HEK293 (cell line): ENCODE measurements at regions not wholly inside any gene's neighbourhood (a gene's known extent, or its start where the extent isn't known, plus 50 kb on each side); places are given as distances from the start of the nearest gene placed in this dataset.

Source experiments
- CTCF ChIA-PET: fragments of 350-600 bp; formaldehyde crosslinking; extraction: SDS; loops from one replicate; lab custom pipeline; 2021; ENCODE audit warnings: antibody characterized with exemption; lab: Yijun Ruan, JAX
- POLR2A ChIA-PET: fragments of 300-600 bp; formaldehyde crosslinking; extraction: SDS; loops from one replicate; lab custom pipeline; 2020; ENCODE audit warnings: antibody characterized with exemption, inconsistent platforms; lab: Yijun Ruan, JAX
- H3K27ac ChIP-seq: fragments of 200-500 bp; sonication (Bioruptor generic); 2 replicates; pipeline ENCODE4 v1.5.1; 2014; ENCODE audit warnings: low read depth, low read length, control low read depth, inconsistent platforms; ENCODE audit errors: extremely low read depth
- H3K36me3 ChIP-seq, 2 experiments: fragments of 200-500 bp in 1 of 2; sonication (Bioruptor generic) in 1 of 2; 1 replicate in 1 of 2; 2 replicates in 1 of 2; pipeline ENCODE4 v1.5.1; 2014 to 2017; ENCODE audit warnings: inconsistent platforms in 2 of 2, low read length in 2 of 2; ENCODE audit not compliant: control insufficient read depth in 2 of 2, insufficient read depth in 1 of 2
- H3K4me1 ChIP-seq: fragments of 200-500 bp; sonication (Bioruptor generic); 2 replicates; pipeline ENCODE4 v1.5.1; 2014; ENCODE audit warnings: mild to moderate bottlenecking, low read length, inconsistent platforms; ENCODE audit not compliant: control insufficient read depth, insufficient read depth
- H3K4me3 ChIP-seq: 2 replicates; pipeline ENCODE4 v1.5.1; 2011; ENCODE audit warnings: low read depth, mild to moderate bottlenecking, control low read depth, low read length, moderate library complexity
- H3K9me3 ChIP-seq: fragments of 200-500 bp; sonication (Bioruptor generic); 2 replicates; pipeline ENCODE4 v1.5.1; 2014; ENCODE audit warnings: low read depth, low read length, inconsistent platforms; ENCODE audit not compliant: control insufficient read depth, insufficient read depth
- GFI1B ChIP-seq: fragments of 450-650 bp; formaldehyde crosslinking; IDR thresholded peaks from 2 replicates; pipeline ENCODE4 v1.5.1; 2016; ENCODE audit warnings: missing biosample characterization, missing genetic modification characterization
- GLIS1 ChIP-seq: fragments of 450-650 bp; formaldehyde crosslinking; IDR thresholded peaks from 2 replicates; pipeline ENCODE4 v1.5.1; 2016; ENCODE audit warnings: missing biosample characterization, missing genetic modification characterization
- KLF1 ChIP-seq: fragments of 450-650 bp; formaldehyde crosslinking; IDR thresholded peaks from 2 replicates; pipeline ENCODE4 v1.5.1; 2016; ENCODE audit warnings: missing biosample characterization, missing genetic modification characterization
- KLF16 ChIP-seq: fragments of 450-650 bp; formaldehyde crosslinking; IDR thresholded peaks from 2 replicates; pipeline ENCODE4 v1.5.1; 2017; ENCODE audit warnings: missing biosample characterization, missing genetic modification characterization
- PRDM1 ChIP-seq: fragments of 450-650 bp; formaldehyde crosslinking; IDR thresholded peaks from 2 replicates; pipeline ENCODE4; 2016; ENCODE audit warnings: missing biosample characterization, missing genetic modification characterization
- PRDM4 ChIP-seq: fragments of 450-650 bp; formaldehyde crosslinking; IDR thresholded peaks from 2 replicates; pipeline ENCODE4 v1.5.1; 2017; ENCODE audit warnings: missing biosample characterization, missing genetic modification characterization
- SALL2 ChIP-seq: fragments of 450-650 bp; formaldehyde crosslinking; IDR thresholded peaks from 2 replicates; pipeline ENCODE4 v1.5.0; 2017; ENCODE audit warnings: missing biosample characterization, mild to moderate bottlenecking, missing genetic modification characterization, borderline replicate concordance
- SETDB1 ChIP-seq: IDR thresholded peaks from one replicate; pipeline ENCODE4 v1.6.1; 2017; ENCODE audit warnings: mild to moderate bottlenecking, low read length, moderate library complexity, mixed read lengths; ENCODE audit not compliant: insufficient read length
- ZBTB20 ChIP-seq: fragments of 450-650 bp; formaldehyde crosslinking; IDR thresholded peaks from 2 replicates; pipeline ENCODE4 v1.5.1; 2016; ENCODE audit warnings: missing biosample characterization, missing genetic modification characterization
- ZNF133 ChIP-seq: fragments of 450-650 bp; formaldehyde crosslinking; IDR thresholded peaks from 2 replicates; pipeline ENCODE4 v1.5.1; 2016; ENCODE audit warnings: missing biosample characterization, missing genetic modification characterization
- ZNF157 ChIP-seq: fragments of 450-650 bp; formaldehyde crosslinking; IDR thresholded peaks from 2 replicates; pipeline ENCODE4 v1.5.1; 2016; ENCODE audit warnings: missing biosample characterization, missing genetic modification characterization
- ZNF280D ChIP-seq: fragments of 450-650 bp; formaldehyde crosslinking; IDR thresholded peaks from 2 replicates; pipeline ENCODE4 v1.5.1; 2016; ENCODE audit warnings: missing biosample characterization, missing genetic modification characterization
- ZNF37A ChIP-seq: fragments of 450-650 bp; IDR thresholded peaks from 2 replicates; pipeline ENCODE4 v1.5.1; 2018; ENCODE audit warnings: missing biosample characterization, missing genetic modification characterization
- ZNF530 ChIP-seq: fragments of 450-650 bp; formaldehyde crosslinking; IDR thresholded peaks from 2 replicates; pipeline ENCODE4 v1.5.1; 2016; ENCODE audit warnings: low read depth, missing biosample characterization, missing genetic modification characterization
- ZNF571 ChIP-seq: fragments of 450-650 bp; formaldehyde crosslinking; IDR thresholded peaks from 2 replicates; pipeline ENCODE4 v1.5.0; 2017; ENCODE audit warnings: missing biosample characterization, missing genetic modification characterization
- ZNF580 ChIP-seq: fragments of 450-650 bp; formaldehyde crosslinking; IDR thresholded peaks from 2 replicates; pipeline ENCODE4 v1.5.1; 2016; ENCODE audit warnings: missing biosample characterization, missing genetic modification characterization
- ZNF621 ChIP-seq: fragments of 450-650 bp; formaldehyde crosslinking; IDR thresholded peaks from 2 replicates; pipeline ENCODE4 v1.5.1; 2017; ENCODE audit warnings: missing biosample characterization, missing genetic modification characterization
- ZNF645 ChIP-seq: fragments of 450-650 bp; formaldehyde crosslinking; IDR thresholded peaks from 2 replicates; pipeline ENCODE4; 2016; ENCODE audit warnings: missing biosample characterization, missing genetic modification characterization
- ZNF664 ChIP-seq: fragments of 450-650 bp; formaldehyde crosslinking; IDR thresholded peaks from 2 replicates; pipeline ENCODE4 v1.5.1; 2016; ENCODE audit warnings: missing biosample characterization, missing genetic modification characterization
- ZNF747 ChIP-seq: fragments of 450-650 bp; formaldehyde crosslinking; IDR thresholded peaks from 2 replicates; pipeline ENCODE4 v1.5.1; 2016; ENCODE audit warnings: missing biosample characterization, missing genetic modification characterization
- ZNF791 ChIP-seq: fragments of 450-650 bp; formaldehyde crosslinking; IDR thresholded peaks from 2 replicates; pipeline ENCODE4 v1.5.1; 2016; ENCODE audit warnings: missing biosample characterization, missing genetic modification characterization
- ZNF792 ChIP-seq: fragments of 450-650 bp; formaldehyde crosslinking; IDR thresholded peaks from 2 replicates; pipeline ENCODE4 v1.5.1; 2016; ENCODE audit warnings: missing biosample characterization, missing genetic modification characterization

- Histone ChIP-seq H3K36me3 (no peaks in the 10 kb centered on the region), H3K9me3 (no peaks in the 10 kb centered on the region)
- POLR2A ChIA-PET, result no interaction called here
- TF ChIP-seq ZNF133 (tag by site-specific recombination) (no peak), ZNF792 (tag by site-specific recombination) (no peak), GFI1B (tag by site-specific recombination) (no peak), ZNF747 (no peak), KLF1 (no peak), ZNF157 (no peak), ZBTB20 (tag by site-specific recombination) (no peak), SALL2 (tag by site-specific recombination) (no peak), PRDM1 (no peak)
- TF ChIP-seq, all 188 proteins: peak for 0
- H3K27ac ChIP-seq, result no peak overlapping the region
- CTCF ChIA-PET, result no interaction called here
- no peaks in the 10 kb centered on the region for H3K4me1 ChIP-seq
- no peak overlapping the region for H3K4me3 ChIP-seq
Observed at GRCh38 chr13:77431449-77431848, 104.1 kb upstream of the SCEL start.

- TF ChIP-seq ZNF791 (tag by site-specific recombination), result no peak
- no peak for TF ChIP-seq ZNF621
- TF ChIP-seq ZNF133 (tag by site-specific recombination), result no peak
- no peak for TF ChIP-seq PRDM4 (tag by site-specific recombination)
- TF ChIP-seq ZNF645 (tag by site-specific recombination), result no peak
- TF ChIP-seq ZNF280D (tag by site-specific recombination), result no peak
- TF ChIP-seq ZNF571 (tag by site-specific recombination), result no peak
- TF ChIP-seq ZNF747, result no peak
- TF ChIP-seq ZNF37A (tag by site-specific recombination), result no peak
- TF ChIP-seq ZNF664 (tag by site-specific recombination), result no peak
- TF ChIP-seq ZNF580, result no peak
- TF ChIP-seq ZNF530 (tag by site-specific recombination), result no peak
- no peak for TF ChIP-seq GLIS1
- no peak for TF ChIP-seq KLF16 (tag by site-specific recombination)
- no peak for TF ChIP-seq SETDB1
- CTCF ChIA-PET, result interaction anchor here (0.5 kb wide), 1 partner anchor 48 kb away, joined by 4 read pairs; no protein-coding TSS in a partner anchor
- H3K9me3 ChIP-seq, result no peaks in the 10 kb centered on the region
- H3K4me3 ChIP-seq, result no peak overlapping the region
- no peak overlapping the region for H3K27ac ChIP-seq
- H3K4me1 ChIP-seq, result no peaks in the 10 kb centered on the region
- POLR2A ChIA-PET, result no interaction called here
- H3K36me3 ChIP-seq, result no peaks in the 10 kb centered on the region
Observed at GRCh38 chr13:77430377-77430951, 103.6 kb upstream of the MYCBP2 start.
